ENCODE measurements at regions not wholly inside any gene's neighbourhood (a gene's known extent, or its start where the extent isn't known, plus 50 kb on each side); places are given as distances from the start of the nearest gene placed in this dataset.

GRCh38 chr18:75760208-75760607, 332.7 kb upstream of the SMIM21 start:
- Histone ChIP-seq H2AFZ (no peak overlapping the region), H3K9me3 (ENCODE audit: insufficient read depth, low read depth) (no peaks in the 10 kb centered on the region; the same call in 1 of the 2 replicates), H3K9me2 (ENCODE audit: insufficient read depth) (no peaks in the 10 kb centered on the region), H3K79me2 (ENCODE audit: low read depth) (no peaks in the 10 kb centered on the region), H4K20me1 (ENCODE audit: insufficient read depth) (no peaks in the 10 kb centered on the region), H3F3A (ENCODE audit: insufficient read depth, low read depth) (no peaks in the 10 kb centered on the region), H3K27me3 (ENCODE audit: insufficient read depth, low read depth) (peaks cover 5% of the 10 kb centered on the region; the same call in 1 of the 2 replicates), H3K4me1 (replicated peaks; ENCODE audit: insufficient read depth) (no peaks in the 10 kb centered on the region), H3K36me3 (ENCODE audit: low read depth) (no peaks in the 10 kb centered on the region), H3K27ac (no peak overlapping the region), H3K4me2 (no peak overlapping the region), H3K4me3 (no peak overlapping the region)
- intact Hi-C loops (cut with micrococcal nuclease; ENCODE audit: unreplicated experiment): no loop called here
- BruUV-seq (replicated peaks): no TSS peak
- CTCF ChIA-PET: no interaction called here
- TF ChIP-seq EZH2 (IDR thresholded peaks at IDR 0.05; ENCODE audit: low read depth) (no peak), CTCF (conservative IDR thresholded peaks at IDR 0.05) (no peak)
- POLR2A ChIA-PET (ENCODE audit: unreplicated experiment): no interaction called here
- no peak for DNase-seq

- Histone ChIP-seq H3K4me3 (no peak overlapping the region), H3K79me2 (ENCODE audit: low read depth) (no peaks in the 10 kb centered on the region), H3F3A (ENCODE audit: insufficient read depth, low read depth) (no peaks in the 10 kb centered on the region), H3K4me1 (replicated peaks; ENCODE audit: insufficient read depth) (no peaks in the 10 kb centered on the region), H3K9me2 (ENCODE audit: insufficient read depth) (no peaks in the 10 kb centered on the region), H3K4me2 (no peak overlapping the region), H3K27ac (no peak overlapping the region), H4K20me1 (ENCODE audit: insufficient read depth) (no peaks in the 10 kb centered on the region), H3K36me3 (ENCODE audit: low read depth) (no peaks in the 10 kb centered on the region), H3K27me3 (ENCODE audit: insufficient read depth, low read depth) (peaks cover 5% of the 10 kb centered on the region; the same call in 1 of the 2 replicates), H2AFZ (no peak overlapping the region), H3K9me3 (ENCODE audit: insufficient read depth, low read depth) (no peaks in the 10 kb centered on the region; the same call in 1 of the 2 replicates)
- ChIA-PET CTCF (no interaction called here), POLR2A (ENCODE audit: unreplicated experiment) (no interaction called here)
- no peak for DNase-seq
- BruUV-seq (replicated peaks): no TSS peak
- no peak for TF ChIP-seq CTCF (conservative IDR thresholded peaks at IDR 0.05)
- TF ChIP-seq EZH2 (IDR thresholded peaks at IDR 0.05; ENCODE audit: low read depth): no peak
- intact Hi-C loops (cut with micrococcal nuclease; ENCODE audit: unreplicated experiment): no loop called here
Measured at GRCh38 chr18:75757951-75758350, 330.4 kb upstream of the SMIM21 start.

GRCh38 chr18:75754433-75754832, 326.9 kb upstream of the SMIM21 start:
- Histone ChIP-seq H3K27ac (no peak overlapping the region), H3K79me2 (ENCODE audit: low read depth) (no peaks in the 10 kb centered on the region), H3K27me3 (ENCODE audit: insufficient read depth, low read depth) (peaks cover 19% of the 10 kb centered on the region; the same call in 1 of the 2 replicates), H2AFZ (no peak overlapping the region), H3F3A (ENCODE audit: insufficient read depth, low read depth) (no peaks in the 10 kb centered on the region), H3K4me1 (replicated peaks; ENCODE audit: insufficient read depth) (no peaks in the 10 kb centered on the region), H3K4me2 (no peak overlapping the region), H3K4me3 (no peak overlapping the region), H3K9me3 (ENCODE audit: insufficient read depth, low read depth) (no peaks in the 10 kb centered on the region; the same call in 1 of the 2 replicates), H4K20me1 (ENCODE audit: insufficient read depth) (no peaks in the 10 kb centered on the region), H3K36me3 (ENCODE audit: low read depth) (no peaks in the 10 kb centered on the region), H3K9me2 (ENCODE audit: insufficient read depth) (no peaks in the 10 kb centered on the region)
- POLR2A ChIA-PET (ENCODE audit: unreplicated experiment): no interaction called here
- intact Hi-C loops (cut with micrococcal nuclease; ENCODE audit: unreplicated experiment): no loop called here
- BruUV-seq (replicated peaks): no TSS peak
- CTCF ChIA-PET: no interaction called here
- no peak for DNase-seq
- TF ChIP-seq CTCF (conservative IDR thresholded peaks at IDR 0.05) (no peak), EZH2 (IDR thresholded peaks at IDR 0.05; ENCODE audit: low read depth) (no peak)
